NCI-H748 treated with DMSO at 0.1 percent for 48 hours (cell line): ENCODE measurements at regions not wholly inside any gene's neighbourhood (a gene's known extent, or its start where the extent isn't known, plus 50 kb on each side); places are given as distances from the start of the nearest gene placed in this dataset.

Source experiments
- DNase-seq: peaks from one replicate; lab custom pipeline; 2025; lab: John Stamatoyannopoulos, UW

DNA sequence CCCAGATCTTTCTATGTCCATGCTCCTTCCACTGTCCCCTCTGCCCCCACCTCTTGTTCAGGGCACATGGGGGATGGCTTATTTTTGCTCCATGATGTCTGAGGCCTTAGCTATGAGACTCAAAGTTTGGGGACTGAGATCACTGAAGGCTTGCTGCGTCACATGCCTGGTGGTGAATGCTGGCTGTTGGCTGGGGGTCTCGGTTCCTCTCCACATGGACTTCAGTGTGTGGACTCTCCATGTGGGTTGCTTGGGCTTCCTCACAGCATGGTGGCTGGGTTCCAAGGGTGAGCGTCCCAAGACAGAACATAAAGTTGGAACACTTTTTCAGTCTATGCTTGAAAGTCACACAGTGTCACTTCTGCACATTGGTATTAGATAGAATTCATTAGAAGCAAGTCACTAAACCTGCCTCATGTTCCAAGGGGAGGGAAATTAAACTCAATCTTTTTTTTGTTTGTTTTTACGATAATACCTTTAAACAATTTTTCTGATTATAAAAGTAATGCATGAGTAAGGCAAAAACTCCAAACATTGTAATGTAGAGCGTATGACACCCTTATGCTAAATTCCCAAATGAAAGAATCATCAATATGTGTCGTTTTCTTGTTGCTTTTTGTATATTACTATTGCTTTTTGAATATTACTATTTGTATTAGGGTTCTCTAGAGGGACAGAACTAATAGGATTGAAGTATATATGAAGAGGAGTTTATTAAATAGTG lies 111.7 kb downstream of the MYCN start:
- DNase-seq: no peak

DNA sequence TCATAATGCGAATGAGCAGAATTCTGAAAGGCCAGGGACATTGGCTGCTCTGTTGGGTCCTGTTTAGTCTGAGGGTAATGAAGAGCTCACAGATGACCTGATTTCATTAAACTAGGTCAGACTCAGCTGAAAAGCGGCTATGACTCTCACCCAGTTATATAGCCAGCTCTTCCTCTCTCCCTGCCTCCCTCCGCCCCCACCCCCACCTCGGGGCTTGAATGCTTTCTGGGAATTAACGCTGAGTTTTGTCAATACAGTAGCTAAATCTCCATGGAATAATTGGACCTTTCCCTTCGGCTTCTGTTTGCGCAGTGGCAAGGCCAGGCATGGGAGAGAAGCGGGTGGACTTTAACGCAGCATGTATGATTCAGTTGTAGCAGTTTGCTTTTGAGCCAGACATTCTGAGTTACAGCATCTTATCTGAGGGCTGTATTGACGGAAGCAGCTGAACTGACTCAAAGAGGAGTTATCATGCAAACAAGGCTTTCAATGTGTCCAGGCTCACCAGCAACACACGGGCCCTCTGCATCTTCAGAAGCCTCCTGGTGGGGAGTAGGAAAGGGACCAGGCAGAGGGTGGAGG lies 110.6 kb downstream of the MYCN start:
- peak; percentile 71 for DNase-seq

DNA sequence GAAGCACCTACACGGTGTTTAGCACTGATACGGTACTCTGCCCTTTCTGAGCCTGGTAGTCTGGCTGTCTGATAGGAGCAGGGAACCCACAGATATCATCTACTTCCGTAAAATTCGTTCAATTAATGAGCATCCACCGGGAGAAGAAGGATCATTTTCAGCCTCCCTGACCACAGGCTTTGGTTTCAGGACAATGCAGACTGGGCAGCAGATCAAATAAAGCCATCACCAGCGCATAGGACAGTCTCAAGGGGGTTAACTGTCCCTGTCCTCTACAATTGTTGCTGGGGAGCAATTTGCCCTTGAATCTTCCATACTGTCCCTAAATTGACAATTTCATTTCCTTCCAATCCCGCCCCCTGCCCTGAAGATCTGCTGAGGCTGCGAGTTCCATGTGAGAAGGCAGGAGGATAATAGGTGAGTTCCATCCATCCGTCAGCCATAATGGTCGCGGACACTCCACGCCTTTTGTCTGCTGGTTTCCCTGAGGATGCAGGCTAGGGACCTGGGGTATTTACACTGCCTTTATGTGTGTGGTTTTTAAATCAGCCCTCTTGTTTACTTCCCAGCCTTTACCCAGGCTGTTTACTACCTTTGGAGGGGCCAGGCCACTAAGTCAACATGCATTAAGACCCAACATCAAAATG lies 110.0 kb downstream of the MYCN start:
- DNase-seq: no peak

DNA sequence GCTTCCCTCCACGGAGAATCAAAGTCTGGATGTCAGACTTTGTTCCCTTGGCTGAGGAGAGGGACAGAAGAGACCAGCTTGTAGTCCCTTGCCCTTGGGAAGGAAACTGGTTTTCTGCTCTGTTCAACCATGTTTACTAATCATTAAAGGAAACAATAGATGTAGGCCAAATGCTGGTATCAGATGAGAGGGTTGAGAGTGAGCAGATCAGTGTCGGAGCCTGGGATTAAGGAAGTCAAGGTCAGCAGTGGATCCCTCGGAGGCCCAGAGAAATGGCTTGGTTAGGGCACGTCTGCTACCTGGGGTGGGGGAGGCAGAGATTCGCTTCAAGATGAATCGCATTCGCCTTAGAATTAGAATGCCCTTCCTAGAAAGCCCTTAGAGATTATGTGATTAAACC lies 109.1 kb downstream of the MYCN start:
- DNase-seq: no peak

DNA sequence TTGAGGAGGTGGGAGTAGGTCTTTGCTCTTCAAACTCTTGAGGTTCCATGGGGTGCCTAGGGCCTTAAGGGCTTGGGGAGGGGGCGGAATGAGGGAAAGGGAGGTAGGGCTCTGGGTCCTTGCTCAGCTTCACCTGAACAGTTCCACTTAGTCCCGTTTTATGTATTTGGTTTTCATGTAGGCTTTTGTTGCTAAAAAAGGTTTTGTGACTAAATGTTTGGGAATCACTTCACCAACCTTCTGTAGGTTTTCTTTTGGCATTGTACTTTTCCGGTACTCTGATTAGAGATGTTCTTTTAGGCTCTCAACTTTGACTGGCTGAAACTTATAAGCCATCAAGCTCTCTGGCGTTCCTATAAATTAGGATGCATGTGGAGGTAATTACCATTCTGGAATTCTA lies 108.1 kb downstream of the MYCN start:
- DNase-seq: no peak

DNA sequence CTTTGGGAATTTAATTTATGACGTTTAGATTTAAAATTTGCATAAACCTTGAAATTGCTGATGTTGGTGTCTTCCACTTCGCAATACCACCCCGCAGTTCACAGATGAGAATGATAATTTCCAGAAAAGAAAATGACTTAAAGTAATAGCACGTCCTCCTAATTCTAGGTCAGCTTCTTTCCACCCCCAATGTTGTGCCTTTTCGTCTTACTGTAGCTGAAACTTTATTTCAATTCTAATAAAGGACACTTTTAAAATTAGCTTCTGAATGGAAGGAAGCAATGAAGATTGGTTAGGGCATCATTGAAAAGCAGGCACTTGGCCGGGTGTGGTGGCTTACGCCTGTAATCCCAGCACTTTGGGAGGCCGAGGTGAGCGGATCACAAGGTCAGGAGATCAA lies 107.4 kb downstream of the MYCN start:
- no peak for DNase-seq

DNA sequence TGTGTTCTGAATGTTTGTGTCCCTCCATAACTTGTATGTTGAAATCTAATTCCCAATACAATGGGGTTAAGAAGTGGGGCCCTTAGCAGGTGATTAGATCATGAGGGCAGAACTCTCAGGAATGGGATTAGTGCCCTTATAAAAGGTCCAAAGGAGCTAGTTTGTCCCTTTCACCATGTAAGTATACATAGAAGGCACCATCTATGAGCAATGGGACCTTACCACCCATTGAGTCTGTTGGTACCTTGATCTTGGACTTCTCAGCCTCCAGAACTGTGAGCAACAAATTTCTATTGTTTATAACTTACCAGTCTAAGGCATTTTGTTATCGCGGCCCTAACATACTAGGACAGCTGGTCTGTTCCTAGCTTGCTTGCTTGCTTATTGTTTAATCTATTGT lies 106.3 kb downstream of the MYCN start:
- DNase-seq: no peak

DNA sequence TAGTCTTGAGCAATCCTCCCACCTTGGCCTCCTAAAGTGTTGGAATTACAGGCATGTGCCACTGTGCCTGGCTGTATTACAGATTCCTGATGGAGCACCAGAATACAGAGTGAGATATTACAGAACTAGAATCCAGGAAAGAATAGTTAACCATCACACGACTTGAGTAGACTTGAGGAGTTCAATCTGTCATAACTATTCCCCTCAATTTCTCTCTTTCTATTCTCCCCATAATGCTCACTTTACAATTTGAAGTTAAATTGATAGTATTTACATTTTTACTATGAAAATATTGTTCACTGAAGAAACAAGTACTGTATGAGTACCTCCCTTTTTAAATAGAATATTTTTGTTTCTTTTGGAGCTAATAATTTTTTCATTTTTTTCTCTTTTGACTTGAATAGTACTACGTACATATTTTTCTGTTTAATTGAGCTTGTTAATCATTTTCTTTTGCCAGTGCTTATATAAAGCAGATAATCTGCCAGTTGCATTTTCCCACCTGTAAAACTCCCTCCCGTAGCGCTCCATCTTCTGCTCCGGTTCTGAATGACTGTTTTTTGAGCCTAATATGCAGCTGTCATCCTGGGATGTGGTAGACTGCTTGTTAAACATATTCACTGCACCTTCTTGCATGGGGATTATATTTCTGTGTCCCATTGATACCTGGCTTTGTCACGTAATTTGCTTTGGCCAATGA lies 105.5 kb downstream of the MYCN start:
- no peak for DNase-seq

DNA sequence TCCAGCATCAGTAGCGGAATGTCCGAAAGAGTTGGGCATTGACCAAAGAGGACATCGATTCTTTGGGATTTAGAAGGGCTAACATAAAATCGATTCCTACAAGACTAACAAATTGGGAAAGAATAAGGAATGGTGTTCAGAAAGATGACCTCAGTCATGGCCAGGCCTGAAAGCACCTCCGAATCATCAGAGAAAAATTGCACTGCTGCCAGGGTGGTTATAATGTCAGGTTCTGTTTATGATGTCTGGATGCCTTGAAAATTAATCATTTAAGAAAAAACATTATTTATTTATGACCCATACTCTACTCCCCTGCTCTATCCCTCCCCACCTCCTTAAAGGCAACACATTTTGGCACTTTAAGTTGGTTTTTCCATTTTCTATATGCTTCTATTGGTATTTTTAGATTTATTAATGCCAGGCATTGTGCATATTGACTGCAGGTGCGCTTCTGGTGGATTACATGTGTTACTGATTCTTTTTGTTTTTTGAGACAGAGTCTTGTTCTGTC lies 104.7 kb downstream of the MYCN start:
- DNase-seq: no peak

DNA sequence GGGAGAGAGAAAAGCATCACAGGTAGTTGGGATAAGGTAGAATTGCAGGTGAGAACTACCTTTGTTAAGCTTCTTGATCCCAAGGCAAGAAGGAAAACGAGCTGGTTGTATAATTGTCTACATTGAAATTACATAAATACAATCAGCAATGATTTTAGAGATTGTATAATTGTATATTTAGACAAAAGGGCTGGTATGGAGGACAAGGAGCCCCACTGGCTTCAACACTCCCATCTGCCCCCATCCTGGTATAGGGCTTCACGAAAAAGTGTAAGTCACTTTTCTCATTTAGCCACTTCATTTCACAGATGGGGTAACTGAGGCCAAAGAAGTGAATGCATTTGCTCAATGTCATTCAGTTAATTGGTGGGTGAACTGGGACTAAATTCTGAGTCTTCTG lies 103.3 kb downstream of the MYCN start:
- no peak for DNase-seq

DNA sequence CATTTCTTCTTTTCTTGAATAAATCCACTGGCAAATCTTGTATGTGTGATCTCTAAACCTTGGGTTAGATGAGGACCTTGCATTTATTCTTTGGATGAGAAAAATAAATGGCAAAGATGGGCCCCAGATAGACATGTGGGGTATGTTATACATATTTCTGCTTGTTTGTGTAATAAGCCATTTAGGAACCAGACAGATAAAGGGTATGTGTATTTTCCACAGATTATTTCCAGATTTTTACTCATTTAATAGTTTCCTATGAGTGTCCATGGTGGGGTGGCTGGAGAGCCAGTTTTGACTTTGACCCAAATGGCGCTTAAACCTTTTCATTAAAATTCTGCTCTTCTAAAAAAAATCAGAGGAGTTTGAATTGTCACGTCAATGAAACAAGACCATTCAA lies 102.8 kb downstream of the MYCN start:
- DNase-seq: no peak

DNA sequence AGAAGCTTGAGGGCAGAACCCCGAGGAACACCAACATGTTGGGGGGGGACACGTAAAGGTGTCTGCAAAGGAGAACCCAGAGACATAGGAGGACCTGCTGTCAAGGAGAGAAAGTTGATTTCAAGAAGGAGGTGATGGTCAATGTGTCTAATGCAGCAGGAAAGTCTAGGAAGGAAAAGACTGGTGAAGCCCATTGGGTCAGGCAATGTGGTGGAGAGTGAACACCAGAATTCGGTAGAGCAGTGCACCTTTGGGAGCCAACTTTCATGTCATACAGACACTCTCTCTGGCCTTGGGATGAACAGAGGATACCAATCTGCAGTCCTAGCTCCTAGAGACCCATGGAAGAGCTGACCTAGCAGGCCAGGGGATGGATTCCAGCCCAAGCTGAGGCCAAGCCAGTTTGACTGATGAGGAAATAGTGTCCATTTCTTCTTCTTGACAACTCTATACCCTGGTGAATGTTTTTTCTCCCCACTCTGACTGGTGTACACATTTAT lies 101.9 kb downstream of the MYCN start:
- DNase-seq: no peak

DNA sequence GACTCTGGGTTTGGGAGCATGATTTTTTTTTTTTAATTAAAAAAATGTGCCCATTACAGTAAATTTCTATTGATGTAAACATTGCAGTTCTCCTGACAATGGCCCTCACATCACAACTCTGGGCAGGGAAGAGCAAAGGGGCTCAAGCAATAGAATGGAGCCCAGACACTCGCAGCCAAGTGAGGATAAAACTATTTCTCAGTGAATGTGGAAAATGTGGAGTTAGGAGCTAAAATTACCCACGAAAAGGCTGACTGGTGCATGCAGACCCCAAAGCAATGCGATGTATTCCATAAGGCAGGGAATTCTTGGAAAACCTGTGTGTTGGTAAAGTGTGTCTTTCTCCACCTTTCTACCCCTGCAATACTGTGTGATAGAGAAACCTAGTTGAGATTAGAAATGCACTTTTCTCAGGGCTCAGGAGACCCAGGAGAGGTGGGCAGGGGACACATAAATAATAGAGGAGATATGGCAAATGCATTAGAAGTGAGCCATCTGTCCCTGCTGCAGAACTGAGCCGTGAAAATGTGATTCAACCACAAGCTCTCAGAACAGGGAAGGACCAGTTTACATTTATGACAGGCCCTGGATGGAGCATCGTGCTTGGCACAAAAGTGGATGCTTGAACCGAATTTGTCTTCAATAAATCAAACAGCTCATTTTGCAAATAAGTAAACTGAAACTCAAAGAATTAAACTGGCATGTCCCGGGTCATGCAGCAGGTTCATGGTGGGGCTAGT lies 100.1 kb downstream of the MYCN start:
- DNase-seq: no peak

DNA sequence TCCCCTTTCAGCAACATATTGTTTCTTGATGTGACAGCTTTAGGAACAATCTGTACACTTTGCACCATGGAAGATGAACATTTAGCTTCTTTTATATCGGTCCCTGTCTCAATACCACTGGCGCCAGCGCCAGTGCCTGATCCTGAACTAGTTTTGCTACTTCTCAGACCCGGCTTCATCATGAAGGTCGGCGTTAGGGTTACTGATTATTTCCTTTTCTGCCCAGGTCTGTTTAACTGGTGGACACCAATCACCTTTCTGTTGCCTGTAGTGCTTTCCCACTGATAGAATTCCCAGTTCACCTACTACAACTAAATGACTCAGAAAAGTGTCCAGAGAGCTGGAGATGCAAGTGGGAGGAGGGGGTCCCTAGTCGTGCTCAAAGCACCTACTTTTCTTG lies 99.5 kb downstream of the MYCN start:
- DNase-seq: no peak

DNA sequence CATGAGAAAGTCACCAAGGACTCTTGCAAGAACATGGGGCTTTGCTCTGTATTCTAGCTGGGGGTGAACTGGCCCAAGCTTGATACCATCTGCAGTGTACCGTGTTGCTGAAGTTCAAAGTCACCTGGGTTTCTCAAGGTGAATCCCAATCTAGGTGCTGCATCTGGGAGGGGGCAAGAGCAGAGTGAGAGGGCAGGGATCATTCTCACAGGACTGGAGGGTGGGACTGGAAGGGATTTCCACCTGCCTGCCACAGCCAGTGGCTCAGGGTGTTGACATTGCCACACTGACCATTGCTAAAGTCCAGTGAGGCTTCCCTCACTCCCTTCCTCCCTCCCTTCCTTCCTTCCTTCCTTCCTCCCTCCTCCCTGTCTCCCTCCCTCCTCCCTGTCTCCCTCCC lies 98.7 kb downstream of the MYCN start:
- no peak for DNase-seq

DNA sequence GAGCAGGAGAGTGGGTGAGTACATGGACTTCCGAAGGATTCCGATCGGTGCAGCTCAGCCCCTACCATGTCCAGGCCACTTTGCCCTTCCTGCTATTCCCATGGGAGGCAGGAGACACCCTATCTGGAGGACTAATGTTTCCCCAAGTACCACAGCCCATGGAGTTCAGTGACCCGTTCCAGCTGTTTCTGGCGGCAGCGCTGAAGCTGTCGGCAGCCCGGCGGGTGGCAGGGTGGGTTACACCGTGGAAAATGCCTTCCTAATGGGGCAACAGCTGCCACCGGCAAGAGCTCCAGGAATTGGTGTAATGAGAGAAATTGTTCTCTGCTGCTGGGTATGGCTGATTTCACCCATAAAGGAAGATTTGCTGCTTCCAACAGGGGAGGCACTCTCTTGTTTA lies 98.3 kb downstream of the MYCN start:
- no peak for DNase-seq

DNA sequence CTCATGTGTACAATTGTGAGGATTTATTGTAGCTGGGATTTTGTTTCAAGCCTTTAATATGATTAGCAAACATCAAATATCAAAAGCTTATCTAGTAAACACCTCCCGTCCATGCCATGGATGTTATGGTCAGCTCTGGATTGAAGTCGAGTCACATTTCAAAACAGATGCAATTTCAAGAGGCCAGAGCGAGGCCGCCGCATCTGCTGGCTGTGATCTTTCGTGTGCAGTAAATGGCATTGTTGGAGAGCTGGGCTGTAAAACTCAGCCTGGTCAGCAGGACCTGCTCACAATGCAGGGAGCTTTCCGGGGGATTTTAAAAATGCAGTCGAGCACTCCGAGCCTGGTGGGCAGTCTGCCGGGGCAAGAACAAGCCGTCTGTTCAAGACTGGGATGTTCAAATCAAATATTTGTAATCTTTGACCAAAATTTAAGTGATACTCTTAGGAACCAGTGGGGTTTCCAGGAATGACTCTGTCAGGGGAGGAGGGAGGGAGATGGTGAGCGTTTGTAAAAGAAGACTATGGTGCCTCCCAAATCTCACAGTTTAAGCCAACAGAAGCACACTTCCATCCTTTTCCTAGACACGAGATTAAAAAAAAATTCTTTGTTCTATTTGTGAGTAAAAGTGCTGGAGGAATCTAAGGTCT lies 97.6 kb downstream of the MYCN start:
- DNase-seq: no peak

DNA sequence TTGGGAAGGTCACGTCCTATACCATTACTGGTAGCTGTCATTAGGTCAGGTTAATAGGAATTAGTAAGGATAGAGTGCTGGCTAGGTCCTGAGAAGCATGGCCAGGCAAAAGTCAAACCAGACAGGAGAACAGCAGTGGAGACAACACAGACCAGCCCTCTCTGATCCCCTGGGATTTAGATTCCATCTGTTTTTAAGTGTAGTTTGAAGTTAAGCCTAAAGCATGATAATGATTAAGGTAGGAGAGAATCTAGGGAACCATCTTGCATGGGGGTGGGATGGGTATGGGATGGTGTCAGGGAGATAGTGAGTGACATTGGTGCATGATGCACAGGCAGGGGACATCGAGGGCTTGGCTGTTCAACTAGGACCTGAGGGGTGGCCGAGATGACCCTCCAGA lies 96.6 kb downstream of the MYCN start:
- DNase-seq: no peak

DNA sequence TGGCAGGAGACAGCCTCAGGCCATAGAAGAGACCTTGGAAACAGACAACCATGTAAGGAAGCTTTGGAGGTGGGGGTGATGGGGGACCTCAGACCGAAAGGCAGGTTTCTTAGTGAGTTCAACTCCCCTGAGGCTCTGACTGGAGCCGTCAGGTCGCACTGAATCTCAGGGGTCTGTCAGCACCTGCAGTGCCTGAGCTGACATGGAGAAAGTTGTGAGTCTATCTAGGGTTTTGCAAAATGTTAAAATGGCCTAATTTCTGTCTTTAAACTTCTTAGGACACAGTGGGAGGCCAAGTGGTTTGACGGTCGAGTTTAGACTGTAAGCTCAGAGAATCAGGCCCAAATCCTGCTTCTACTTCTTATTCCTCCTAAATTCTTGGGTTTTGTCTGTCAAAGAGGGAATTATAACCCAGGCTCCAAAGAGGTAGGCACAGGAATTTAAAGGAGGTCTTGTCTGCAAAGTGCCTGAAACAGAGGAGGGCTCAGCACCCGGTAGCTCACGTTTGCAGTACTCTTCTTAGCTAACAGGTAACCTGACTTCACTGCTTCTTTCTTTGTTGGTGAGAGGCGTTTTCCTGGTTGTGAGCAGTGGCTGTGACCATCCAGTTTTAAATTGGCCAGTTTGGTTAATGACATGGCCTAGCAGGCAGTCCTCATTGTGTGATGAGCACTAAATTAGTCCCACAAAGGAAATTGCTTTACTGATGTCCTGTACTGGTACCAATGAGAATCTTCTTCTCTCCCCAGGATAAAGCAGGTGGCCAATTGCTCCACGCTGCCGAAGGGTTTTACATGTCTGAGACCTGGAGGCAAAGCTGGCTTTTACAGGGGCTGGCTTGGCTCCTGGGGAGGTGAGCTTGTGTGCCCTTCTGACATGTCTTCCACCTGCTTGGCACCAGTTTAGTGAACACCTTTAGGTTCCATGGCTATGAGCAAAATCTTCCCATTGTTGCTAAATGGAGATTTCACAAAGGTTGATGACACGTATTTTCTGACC lies 95.7 kb downstream of the MYCN start:
- no peak for DNase-seq
